DMS79 (cell line): ENCODE measurements at regions not wholly inside any gene's neighbourhood (a gene's known extent, or its start where the extent isn't known, plus 50 kb on each side); places are given as distances from the start of the nearest gene placed in this dataset.

Experiments used
- DNase-seq: peaks from one replicate; lab custom pipeline; 2025; lab: John Stamatoyannopoulos, UW

GRCh38 chr6:160899671-160900430 is 91.7 kb upstream of the MAP3K4 start:
- DNase-seq = no peak

GRCh38 chr6:160911949-160912348 is 79.6 kb upstream of the MAP3K4 start:
- no peak for DNase-seq

- DNase-seq = no peak
Measured at GRCh38 chr6:160912411-160912810, 79.2 kb upstream of the MAP3K4 start.

- DNase-seq = no peak
Measured at GRCh38 chr6:160917572-160917971, 74.0 kb upstream of the MAP3K4 start.

- DNase-seq = no peak
Measured at GRCh38 chr6:160919723-160920440, 71.7 kb upstream of the MAP3K4 start.

- DNase-seq = no peak
Measured at GRCh38 chr6:160921095-160921494, 70.5 kb upstream of the MAP3K4 start.

GRCh38 chr6:160926281-160927276 is 65.0 kb upstream of the MAP3K4 start:
- no peak for DNase-seq

GRCh38 chr6:160927416-160927815 is 64.2 kb upstream of the MAP3K4 start:
- no peak for DNase-seq

GRCh38 chr6:160929361-160929760 is 62.2 kb upstream of the MAP3K4 start:
- DNase-seq = no peak

- DNase-seq = no peak
Measured at GRCh38 chr6:160929831-160930230, 61.7 kb upstream of the MAP3K4 start.

GRCh38 chr6:160930547-160931377 is 60.8 kb upstream of the MAP3K4 start:
- DNase-seq = peak; percentile 16

- DNase-seq = no peak
Measured at GRCh38 chr6:160931378-160932310, 59.9 kb upstream of the MAP3K4 start.

- DNase-seq = no peak
Measured at GRCh38 chr6:160933256-160933655, 58.3 kb upstream of the MAP3K4 start.

GRCh38 chr6:160934157-160934556 is 57.4 kb upstream of the MAP3K4 start:
- DNase-seq = no peak

GRCh38 chr6:160940197-160940596 is 51.4 kb upstream of the MAP3K4 start:
- no peak for DNase-seq
